T-cell (primary cell): ENCODE measurements at regions not wholly inside any gene's neighbourhood (a gene's known extent, or its start where the extent isn't known, plus 50 kb on each side); places are given as distances from the start of the nearest gene placed in this dataset.

Source experiments
- ATAC-seq, 4 experiments: fragments of 200-7000 bp in 3 of 4; fragments of 150-1000 bp in 1 of 4; cut with Tn5 transposase; replicated peaks in 1 of 4; 1 replicate in 3 of 4; 2 replicates in 1 of 4; pipeline ENCODE4 v1.10.0; 2021; ENCODE audit warnings: moderate library complexity in 3 of 4, mild to moderate bottlenecking in 2 of 4, moderate number of reproducible peaks in 1 of 4
- CTCF ChIA-PET, 2 donors: fragments of 300-600 bp; sonication (Branson Sonifier 250); formaldehyde crosslinking; loops; one replicate each; lab custom pipeline; 2022; ENCODE audit warnings: antibody characterized with exemption in 2 of 2; lab: Charles Lee
- POLR2A ChIA-PET, 2 donors: fragments of 300-600 bp; sonication (Branson Sonifier 250); formaldehyde crosslinking; loops; one replicate each; lab custom pipeline; 2022; ENCODE audit warnings: antibody characterized with exemption in 2 of 2; lab: Charles Lee
- DNase-seq, 35 experiments: peaks; one replicate each; pipeline versions ENCODE4 v3.0.0 to v3.0.0-alpha.2; 2013 to 2023
- H3K27ac ChIP-seq: one replicate; pipeline ENCODE4 v1.5.1; 2013; ENCODE audit warnings: low read length
- H3K27me3 ChIP-seq, 2 experiments: replicated peaks in 1 of 2; 1 replicate in 1 of 2; 2 replicates in 1 of 2; pipeline versions ENCODE4 v1.6.1 to v1.7.0; 2013; ENCODE audit warnings: low read length in 1 of 2, mixed read lengths in 1 of 2; ENCODE audit not compliant: control insufficient read depth in 2 of 2, insufficient read depth in 2 of 2; ENCODE audit errors: extremely low read depth in 1 of 2
- H3K36me3 ChIP-seq, 2 donors: 1 replicate in 1 of 2; 2 replicates in 1 of 2; pipeline versions ENCODE4 v1.6.1 to v1.7.0; 2013; ENCODE audit warnings: low read length in 1 of 2; ENCODE audit not compliant: control insufficient read depth in 2 of 2, insufficient read depth in 1 of 2; ENCODE audit errors: extremely low read depth in 1 of 2
- H3K4me1 ChIP-seq, 2 experiments: 1 replicate in 1 of 2; 2 replicates in 1 of 2; pipeline versions ENCODE4 v1.6.1 to v1.7.0; 2013; ENCODE audit warnings: low read length in 2 of 2, mixed read lengths in 1 of 2; ENCODE audit not compliant: insufficient read depth in 2 of 2, control insufficient read depth in 1 of 2; ENCODE audit errors: extremely low read depth in 1 of 2
- H3K4me3 ChIP-seq, 2 donors: 1 replicate in 1 of 2; 2 replicates in 1 of 2; pipeline versions ENCODE4 v1.5.1 to v1.7.0; 2013; ENCODE audit warnings: mild to moderate bottlenecking in 2 of 2, low read length in 1 of 2, moderate library complexity in 1 of 2; ENCODE audit not compliant: control insufficient read depth in 1 of 2; ENCODE audit errors: extremely low read depth in 1 of 2
- H3K9me3 ChIP-seq: 2 replicates; pipeline ENCODE4 v1.7.0; 2013
- H3K27ac Mint-ChIP-seq, 2 donors: one replicate each; pipeline ENCODE4 v1.8.0; 2020 to 2021; ENCODE audit warnings: mild to moderate bottlenecking in 2 of 2, mixed read lengths in 2 of 2
- H3K27me3 Mint-ChIP-seq, 2 donors: one replicate each; pipeline ENCODE4 v1.8.0; 2021 to 2022; ENCODE audit warnings: mixed read lengths in 2 of 2
- H3K36me3 Mint-ChIP-seq: one replicate; pipeline ENCODE4 v1.8.0; 2021; ENCODE audit warnings: mixed read lengths
- H3K4me1 Mint-ChIP-seq, 3 donors: one replicate each; pipeline ENCODE4 v1.8.0; 2020 to 2022; ENCODE audit warnings: mixed read lengths in 3 of 3, mild to moderate bottlenecking in 1 of 3
- H3K4me3 Mint-ChIP-seq, 3 donors: one replicate each; pipeline ENCODE4 v1.8.0; 2020 to 2022; ENCODE audit warnings: mild to moderate bottlenecking in 3 of 3, mixed read lengths in 3 of 3, moderate library complexity in 3 of 3
- H3K9me3 Mint-ChIP-seq, 3 donors: one replicate each; pipeline ENCODE4 v1.8.0; 2020 to 2022; ENCODE audit warnings: mixed read lengths in 3 of 3
- WGBS: methylation state at CpG from one replicate; pipeline ENCODE4 v1.1.5; 2013; ENCODE audit warnings: missing lambda C conversion rate; ENCODE audit not compliant: insufficient coverage; 5-methylcytosine and 5-hydroxymethylcytosine counted together

DNA sequence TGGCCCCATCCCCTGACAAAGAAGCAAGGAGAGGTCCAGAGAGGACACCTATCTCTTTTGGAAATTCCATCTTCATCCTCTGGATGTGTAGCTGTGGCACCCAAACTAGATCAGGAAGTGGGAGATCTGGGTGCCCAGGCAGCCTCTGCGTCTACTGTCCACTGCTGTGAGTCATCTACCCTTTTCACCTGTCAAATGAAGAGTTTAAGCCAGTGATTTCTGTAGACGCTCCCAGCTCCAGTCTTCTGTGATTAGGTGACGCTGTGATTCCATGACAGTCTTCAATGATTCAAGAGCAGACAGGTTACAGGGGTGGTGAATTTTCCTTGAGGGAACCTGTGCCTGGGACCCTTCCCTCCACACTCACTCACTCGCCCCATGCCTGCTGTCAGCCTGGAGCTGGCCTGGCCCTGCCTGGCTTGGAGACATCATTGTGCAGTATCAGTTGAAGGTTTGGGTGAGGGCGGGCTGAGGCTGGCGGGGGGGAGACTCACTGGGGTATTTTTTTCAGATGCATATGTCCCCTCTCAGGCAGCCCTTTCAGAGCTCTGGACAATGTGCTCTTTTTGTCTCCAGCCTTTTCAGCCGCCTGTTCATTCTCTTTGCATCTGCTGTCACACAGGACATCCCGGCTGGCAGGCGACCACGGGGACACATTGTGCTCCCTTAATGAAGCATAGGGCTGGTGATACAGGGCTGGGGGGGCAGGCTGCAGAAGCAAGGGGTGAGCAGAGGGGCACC lies 56.8 kb upstream of the PARP11 start:
- no peak overlapping the region for H3K4me3 ChIP-seq
- no peaks in the 10 kb centered on the region for H3K36me3 ChIP-seq
- Mint-ChIP-seq H3K27me3 (peaks cover 0 to 3% of the 10 kb centered on the region in 2 donors), H3K9me3 (peaks cover 0 to 7% (median 5%) of the 10 kb centered on the region in 3 donors), H3K4me3 (no peak overlapping the region), H3K36me3 (no peaks in the 10 kb centered on the region), H3K27ac (peak overlapping the region; percentile 41 to 70), H3K4me1 (peaks cover 71 to 80% (median 75%) of the 10 kb centered on the region in 3 donors)
- ATAC-seq (no peak), DNase-seq (no peak)
- H3K27ac ChIP-seq: no peak overlapping the region
- ChIA-PET POLR2A (no interaction called here), CTCF (interaction anchor here (0.6 to 1.7 kb wide), 4 partner anchors 21 to 147 kb away, joined by 3 to 4 read pairs (median 3); no protein-coding TSS in a partner anchor)
- peaks cover 25 to 35% of the 10 kb centered on the region in 2 experiments for H3K4me1 ChIP-seq
- H3K27me3 ChIP-seq: no peaks in the 10 kb centered on the region
- WGBS: 93% methylated on average over 5 of the region's 10 CpGs
- no peaks in the 10 kb centered on the region for H3K9me3 ChIP-seq

DNA sequence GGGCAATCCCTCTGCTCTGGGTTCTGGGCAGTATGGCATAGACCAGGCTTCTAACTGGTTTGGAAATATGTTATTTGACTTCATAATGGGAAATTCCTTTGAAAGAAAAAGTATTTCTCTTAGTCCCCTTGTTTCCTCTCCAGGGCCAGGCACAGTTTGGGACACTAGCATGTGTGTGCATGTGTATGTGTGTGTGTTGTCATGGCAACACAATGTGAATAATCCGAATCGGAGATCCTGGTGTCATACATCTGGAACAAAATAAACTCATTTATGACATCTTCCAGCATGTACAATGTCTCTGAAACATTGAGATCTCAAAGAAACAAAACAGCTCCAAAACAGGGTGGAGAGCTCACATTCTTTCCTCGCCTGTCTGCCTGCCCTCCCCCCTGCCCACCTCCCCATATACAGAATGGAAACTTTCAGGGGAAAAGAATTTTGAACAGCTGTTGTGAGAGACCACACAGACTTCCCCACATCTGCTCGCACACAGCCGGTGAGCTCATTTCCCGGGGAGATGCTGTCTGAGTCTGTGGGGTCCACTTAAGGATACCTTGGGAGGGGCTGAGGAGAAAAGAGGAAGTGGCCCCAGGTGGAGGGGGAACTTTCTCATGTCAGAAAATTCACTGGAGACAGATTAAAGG lies 55.5 kb upstream of the PARP11 start:
- H3K36me3 ChIP-seq: no peaks in the 10 kb centered on the region
- peak overlapping the region; percentile 32 to 70 for H3K27ac Mint-ChIP-seq
- peaks cover 69 to 77% (median 76%) of the 10 kb centered on the region in 3 donors for H3K4me1 Mint-ChIP-seq
- no peaks in the 10 kb centered on the region for H3K27me3 ChIP-seq
- no peaks in the 10 kb centered on the region for H3K9me3 ChIP-seq
- H3K4me3 ChIP-seq: no peak overlapping the region
- no peaks in the 10 kb centered on the region for H3K36me3 Mint-ChIP-seq
- peaks cover 34 to 39% of the 10 kb centered on the region in 2 experiments for H3K4me1 ChIP-seq
- DNase-seq: no peak
- peaks cover 0 to 3% of the 10 kb centered on the region in 2 donors for H3K27me3 Mint-ChIP-seq
- H3K27ac ChIP-seq: no peak overlapping the region
- POLR2A ChIA-PET: interaction anchor here in 1 of 2 donors (0.5 kb wide), 1 partner anchor 373 kb away, joined by 8 read pairs; no protein-coding TSS in a partner anchor
- H3K4me3 Mint-ChIP-seq: no peak overlapping the region
- no CpG with 5 or more reads among the region's 6 CpGs for WGBS
- peaks cover 0 to 7% (median 5%) of the 10 kb centered on the region in 3 donors for H3K9me3 Mint-ChIP-seq
- CTCF ChIA-PET: interaction anchor here in 1 of 2 donors (0.5 to 1.7 kb wide), 2 partner anchors 34 to 227 kb away, joined by 4 read pairs; no protein-coding TSS in a partner anchor
- no peak for ATAC-seq

DNA sequence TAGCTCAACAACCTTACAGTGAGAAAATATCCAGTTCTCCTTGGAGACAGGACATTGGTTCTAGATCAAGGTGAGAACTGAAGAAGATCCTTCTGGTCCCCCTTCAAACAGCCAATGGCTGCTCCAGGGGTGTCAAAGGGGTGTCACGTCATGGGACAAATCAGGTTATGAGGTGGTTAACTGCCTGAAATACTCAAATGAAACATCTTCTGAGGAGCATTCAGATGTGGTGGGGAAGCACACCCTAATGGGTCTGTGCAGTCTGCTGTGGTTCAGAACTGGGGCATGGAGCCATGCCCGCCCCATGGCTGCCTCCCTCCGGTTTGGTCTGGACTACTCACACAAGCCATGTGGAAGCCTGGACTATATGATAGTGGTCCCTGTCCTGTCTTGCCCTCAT lies 52.4 kb upstream of the PARP11 start:
- Histone ChIP-seq H3K27ac (no peak overlapping the region), H3K4me3 (no peak overlapping the region), H3K27me3 (peaks cover 0 to 4% of the 10 kb centered on the region in 2 experiments), H3K36me3 (no peaks in the 10 kb centered on the region), H3K9me3 (no peaks in the 10 kb centered on the region), H3K4me1 (peaks cover 16 to 30% of the 10 kb centered on the region in 2 experiments)
- Mint-ChIP-seq H3K9me3 (peaks cover 0 to 7% (median 5%) of the 10 kb centered on the region in 3 donors), H3K36me3 (no peaks in the 10 kb centered on the region), H3K27me3 (peaks cover 0 to 3% of the 10 kb centered on the region in 2 donors), H3K4me3 (no peak overlapping the region), H3K27ac (peak overlapping the region; percentile 17 to 36), H3K4me1 (peaks cover 53 to 58% (median 56%) of the 10 kb centered on the region in 3 donors)
- ChIA-PET POLR2A (interaction anchor here in 1 of 2 donors (0.6 kb wide), 1 partner anchor 9 kb away, joined by 3 read pairs; no protein-coding TSS in a partner anchor), CTCF (no interaction called here)
- DNase-seq (no peak), ATAC-seq (peak in 3 of 4 experiments; percentile 9 to 80 (median 34))
- 70% methylated on average over 2 of the region's 3 CpGs for WGBS

DNA sequence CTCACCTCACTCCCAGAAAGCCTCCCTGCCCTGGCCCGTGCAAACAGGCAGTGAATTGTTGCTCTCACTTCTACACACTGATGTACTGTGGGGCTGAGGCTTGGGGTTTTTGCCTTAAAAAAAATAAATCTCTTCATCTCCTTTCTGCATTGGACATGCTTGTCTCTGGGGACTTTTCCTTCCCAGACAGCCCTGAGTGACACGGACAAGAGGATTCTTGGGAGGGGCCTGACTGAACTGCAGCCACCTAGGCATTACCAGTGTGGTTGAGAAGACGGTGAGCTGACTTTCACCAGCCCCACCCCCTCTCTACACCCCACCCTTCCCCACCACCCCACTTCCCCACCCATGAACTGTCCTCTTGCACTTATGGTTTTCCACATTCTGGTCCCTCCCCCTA lies 51.6 kb upstream of the PARP11 start:
- no peak overlapping the region for H3K4me3 ChIP-seq
- peaks cover 0 to 3% of the 10 kb centered on the region in 2 donors for H3K27me3 Mint-ChIP-seq
- H3K4me1 ChIP-seq: peaks cover 13 to 28% of the 10 kb centered on the region in 2 experiments
- H3K4me1 Mint-ChIP-seq: peaks cover 46 to 51% (median 47%) of the 10 kb centered on the region in 3 donors
- H3K36me3 ChIP-seq: no peaks in the 10 kb centered on the region
- no CpG with 5 or more reads among the region's 3 CpGs for WGBS
- H3K4me3 Mint-ChIP-seq: no peak overlapping the region
- H3K27me3 ChIP-seq: peaks cover 0 to 6% of the 10 kb centered on the region in 2 experiments
- DNase-seq (no peak), ATAC-seq (no peak)
- CTCF ChIA-PET: no interaction called here
- no peak overlapping the region for H3K27ac ChIP-seq
- POLR2A ChIA-PET: no interaction called here
- H3K27ac Mint-ChIP-seq: no peak overlapping the region
- H3K36me3 Mint-ChIP-seq: no peaks in the 10 kb centered on the region
- peaks cover 0 to 7% (median 5%) of the 10 kb centered on the region in 3 donors for H3K9me3 Mint-ChIP-seq
- no peaks in the 10 kb centered on the region for H3K9me3 ChIP-seq

GRCh38 chr12:3923021-3923420 lies 49.8 kb upstream of the PARP11 start:
- DNase-seq: no peak
- H3K36me3 ChIP-seq: no peaks in the 10 kb centered on the region
- H3K4me3 ChIP-seq: no peak overlapping the region
- no peak for ATAC-seq
- peak overlapping the region in 1 of 2 donors; percentile 50 for H3K27ac Mint-ChIP-seq
- H3K27me3 ChIP-seq: peaks cover 0 to 6% of the 10 kb centered on the region in 2 experiments
- peaks cover 31 to 38% (median 32%) of the 10 kb centered on the region in 3 donors for H3K4me1 Mint-ChIP-seq
- peaks cover 0 to 7% (median 5%) of the 10 kb centered on the region in 3 donors for H3K9me3 Mint-ChIP-seq
- ChIA-PET CTCF (interaction anchor here in 1 of 2 donors (0.7 kb wide), 1 partner anchor 71 kb away, joined by 4 read pairs; no protein-coding TSS in a partner anchor), POLR2A (no interaction called here)
- 68% methylated on average over 2 of the region's 3 CpGs for WGBS
- H3K9me3 ChIP-seq: no peaks in the 10 kb centered on the region
- H3K4me3 Mint-ChIP-seq: no peak overlapping the region
- peaks cover 0 to 3% of the 10 kb centered on the region in 2 donors for H3K27me3 Mint-ChIP-seq
- no peak overlapping the region for H3K27ac ChIP-seq
- peaks cover 13 to 22% of the 10 kb centered on the region in 2 experiments for H3K4me1 ChIP-seq
- H3K36me3 Mint-ChIP-seq: no peaks in the 10 kb centered on the region
